ENCODE measurements at regions not wholly inside any gene's neighbourhood (a gene's known extent, or its start where the extent isn't known, plus 50 kb on each side); places are given as distances from the start of the nearest gene placed in this dataset.
"Not testable (repeated sequence)": the region's sequence is repeated elsewhere in the genome, so short reads cannot be mapped to it uniquely, and the experiment has no call there.

DNA sequence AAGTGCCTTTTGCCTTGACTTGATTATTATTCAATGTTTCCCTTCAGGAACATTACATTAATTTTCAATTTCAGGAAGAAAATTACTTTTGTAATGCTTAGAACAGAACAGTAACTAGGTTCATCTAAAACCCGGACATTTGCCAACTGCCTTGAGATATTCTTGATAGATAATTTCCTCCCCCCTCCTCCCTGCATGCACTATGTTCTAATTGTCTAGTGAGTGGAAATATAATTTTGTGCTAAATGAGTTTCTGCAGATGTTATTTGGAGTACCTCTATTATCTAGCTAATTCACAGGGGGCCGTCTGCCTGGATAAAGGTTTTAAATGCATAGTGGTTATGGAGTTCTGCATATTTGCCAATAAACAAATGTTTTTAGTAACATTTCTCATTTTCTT, 200.3 kb upstream of the SLC39A10 start:
- DNase-seq = no peak

DNA sequence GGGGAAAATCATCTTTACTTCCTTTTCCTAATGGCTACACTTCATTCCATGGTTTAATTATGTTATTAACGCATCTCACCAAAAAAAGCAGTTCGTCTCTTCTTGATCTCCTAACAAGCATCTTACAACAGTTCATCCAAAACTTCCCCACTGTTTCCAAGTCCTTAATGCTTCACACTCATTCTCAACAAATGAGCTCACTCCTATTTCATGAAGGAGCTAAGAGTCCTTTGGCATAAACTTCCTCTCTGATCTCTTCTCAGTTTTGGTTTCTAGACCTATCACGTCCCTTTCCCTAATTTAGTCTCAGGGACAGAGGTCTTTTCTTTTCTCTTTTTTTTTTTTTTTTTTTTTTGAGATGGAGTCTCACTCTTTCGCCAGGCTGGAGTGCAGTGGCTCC, 205.9 kb upstream of the SLC39A10 start:
- no peak for DNase-seq

GRCh38 chr2:195450552-195451113, 206.4 kb upstream of the SLC39A10 start:
- peak; percentile 17 for DNase-seq

- peak; percentile 16 for DNase-seq
Observed at GRCh38 chr2:195447323-195447975, 209.6 kb upstream of the SLC39A10 start.

DNA sequence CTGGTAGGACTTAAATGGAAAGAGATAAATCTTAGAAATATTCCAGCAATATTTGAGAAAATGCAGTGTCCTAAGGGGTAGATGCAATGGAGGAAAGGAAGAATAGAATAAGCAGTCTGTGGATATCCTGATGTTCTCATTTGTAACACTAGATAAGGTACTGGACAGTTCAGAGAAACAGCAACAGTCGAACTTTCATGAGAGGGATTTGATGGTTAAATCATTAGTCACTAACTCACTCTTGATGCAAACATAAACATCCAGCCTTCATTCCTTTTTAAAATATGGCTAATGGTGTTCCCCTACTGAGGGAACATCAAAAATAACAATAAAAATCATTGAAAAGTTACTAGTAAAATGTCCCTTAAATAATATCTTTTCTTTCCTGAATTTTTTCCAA, 211.4 kb upstream of the SLC39A10 start:
- DNase-seq = peak; percentile 10

DNA sequence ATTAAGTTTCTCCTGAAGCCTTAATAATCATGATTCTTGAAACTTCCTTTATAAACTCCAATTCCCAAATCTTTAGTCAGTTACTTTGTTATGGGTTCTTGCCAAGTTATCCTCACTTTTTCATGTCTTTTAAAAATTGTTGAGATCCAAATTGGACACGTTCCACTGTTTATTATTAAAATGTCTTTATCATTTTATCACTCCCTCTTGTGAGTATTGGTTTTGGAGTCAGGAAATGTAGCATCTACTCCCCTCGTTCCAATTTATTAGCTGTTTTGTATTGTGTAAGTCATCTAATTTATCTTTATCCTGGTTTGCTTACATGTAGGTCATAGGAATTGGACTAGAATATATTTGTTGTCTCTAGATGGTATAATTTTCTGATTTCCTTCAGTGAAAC, 213.1 kb upstream of the SLC39A10 start:
- DNase-seq = no peak

GRCh38 chr2:195442458-195443175, 214.4 kb upstream of the SLC39A10 start:
- no peak for DNase-seq

DNA sequence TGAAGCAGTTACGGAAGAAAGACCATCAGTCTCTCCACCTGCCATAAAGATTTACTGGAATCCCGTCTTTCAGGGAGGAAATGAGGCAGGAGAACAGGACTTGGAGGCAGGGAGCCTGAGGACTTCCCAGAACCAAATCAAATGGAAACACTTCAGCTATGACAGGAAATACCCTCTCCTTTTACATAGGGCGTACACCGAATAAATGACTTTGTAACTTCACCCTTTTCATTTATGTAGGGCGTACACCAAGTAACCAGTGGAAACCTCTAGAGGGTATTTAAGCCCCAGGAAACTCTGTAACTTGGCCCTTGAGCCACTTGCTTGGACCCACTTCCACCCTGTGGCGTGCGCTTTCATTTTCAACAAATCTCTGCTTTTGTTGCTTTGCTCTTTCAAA, 218.3 kb upstream of the SLC39A10 start:
- DNase-seq = no peak

- no peak for DNase-seq
Observed at GRCh38 chr2:195437521-195437920, 219.5 kb upstream of the SLC39A10 start.

GRCh38 chr2:195434346-195434745, 222.7 kb upstream of the SLC39A10 start:
- DNase-seq = no peak

GRCh38 chr2:195433729-195434128, 223.3 kb upstream of the SLC39A10 start:
- DNase-seq = not testable (repeated sequence)

GRCh38 chr2:195428673-195429072, 228.4 kb upstream of the SLC39A10 start:
- DNase-seq = no peak

DNA sequence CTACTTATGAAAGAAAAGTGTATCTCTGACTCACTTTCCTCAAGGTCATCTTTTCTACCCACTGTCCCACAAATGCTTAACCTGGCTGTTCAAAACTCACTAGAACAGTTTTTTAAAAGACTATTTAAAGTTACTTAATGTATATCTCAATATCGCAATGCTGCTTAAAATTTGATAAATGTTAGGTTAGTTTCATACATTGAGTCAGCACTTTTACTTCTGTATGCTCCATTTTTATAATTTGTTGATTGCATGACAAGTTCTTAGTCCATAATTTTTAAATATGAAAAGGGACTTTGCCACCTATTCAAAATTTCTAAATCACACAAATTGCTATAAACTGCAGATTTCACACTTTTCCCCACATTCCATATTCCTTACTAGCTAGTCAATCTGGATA, 231.7 kb upstream of the SLC39A10 start:
- no peak for DNase-seq

- DNase-seq = no peak
Observed at GRCh38 chr2:195419033-195419432, 238.0 kb upstream of the SLC39A10 start.

DNA sequence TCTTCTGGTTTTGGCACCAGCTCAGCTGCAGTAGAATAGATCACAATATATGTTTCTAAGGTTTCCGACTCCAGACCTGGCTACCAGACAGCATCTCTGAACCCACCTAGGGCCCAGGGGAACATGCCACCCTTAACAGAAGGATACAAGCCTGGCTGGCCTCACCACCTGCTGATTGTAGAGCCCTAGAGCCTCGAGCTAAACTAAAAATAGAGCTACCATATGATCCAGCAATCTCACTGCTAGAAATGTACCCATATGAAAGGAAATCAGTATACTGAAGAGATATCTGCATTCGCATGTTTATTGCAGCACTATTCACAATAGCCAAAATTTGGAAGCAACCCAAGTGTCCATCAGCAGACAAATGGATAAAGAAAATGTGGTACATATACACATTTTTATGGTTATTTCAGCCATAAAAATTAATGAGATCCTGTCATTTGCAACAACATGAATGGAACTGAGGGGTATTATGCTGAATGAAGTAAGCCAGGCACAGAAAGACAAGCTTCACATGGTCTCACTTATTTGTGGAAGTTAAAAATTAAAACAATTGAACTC, 242.4 kb upstream of the SLC39A10 start:
- no peak for DNase-seq

- DNase-seq = no peak
Observed at GRCh38 chr2:195413944-195414343, 243.1 kb upstream of the SLC39A10 start.

GRCh38 chr2:195413422-195413821, 243.6 kb upstream of the SLC39A10 start:
- no peak for DNase-seq

- peak; percentile 66 for DNase-seq
Observed at GRCh38 chr2:195411219-195411687, 245.8 kb upstream of the SLC39A10 start.

DNA sequence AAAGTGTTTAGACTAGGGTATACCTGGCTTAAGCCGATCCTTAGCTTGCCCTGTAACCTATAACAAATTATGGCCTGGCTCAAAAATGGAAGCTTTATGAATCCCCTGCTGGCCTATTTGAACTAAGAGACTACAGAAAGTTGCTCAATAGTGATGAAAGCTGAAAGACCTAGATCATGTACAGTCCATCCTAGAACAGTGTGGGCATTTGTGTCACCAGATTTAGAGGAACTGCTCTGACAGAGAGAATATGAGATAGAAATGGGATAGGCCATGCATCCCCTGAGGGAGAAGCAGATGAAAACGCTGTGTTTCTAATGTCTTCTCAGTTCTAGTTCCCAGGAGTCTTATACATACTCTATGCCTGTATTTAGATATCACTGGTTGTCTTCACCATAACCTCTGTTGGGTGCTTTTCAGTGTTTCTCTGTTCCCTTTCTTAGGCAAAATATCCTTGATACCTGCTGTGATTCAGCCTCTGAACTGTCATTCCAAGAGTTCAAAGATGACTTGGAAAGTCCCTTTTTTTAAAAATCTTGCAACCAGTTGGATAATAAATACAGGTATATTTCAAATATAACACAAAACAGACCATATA, 246.9 kb upstream of the SLC39A10 start:
- DNase-seq = no peak

- DNase-seq = no peak
Observed at GRCh38 chr2:195408811-195409210, 248.2 kb upstream of the SLC39A10 start.

GRCh38 chr2:195408196-195408595, 248.8 kb upstream of the SLC39A10 start:
- DNase-seq = no peak

DNA sequence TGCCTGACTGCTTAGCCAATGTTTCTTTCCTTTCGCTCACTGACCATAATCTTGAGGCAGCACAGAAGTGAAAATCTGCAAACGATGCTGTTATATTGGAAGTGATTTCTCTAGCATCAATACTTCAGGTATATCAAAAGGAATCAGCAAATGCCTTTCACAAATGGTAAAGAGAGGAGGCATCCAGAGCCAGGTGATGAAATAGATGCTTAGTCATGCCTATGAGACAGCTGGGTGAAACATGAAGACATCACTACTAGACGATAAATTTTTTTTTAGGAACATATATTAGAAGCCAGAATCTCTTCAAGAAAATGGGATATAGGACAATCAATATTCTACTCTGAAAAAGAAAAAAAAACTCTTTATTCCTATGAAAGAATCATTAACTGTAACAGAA, 249.2 kb upstream of the SLC39A10 start:
- DNase-seq = peak; percentile 61

GRCh38 chr2:195406886-195407603, 250.0 kb upstream of the SLC39A10 start:
- DNase-seq = peak; percentile 34
